GM11168 (cell line): ENCODE measurements at regions not wholly inside any gene's neighbourhood (a gene's known extent, or its start where the extent isn't known, plus 50 kb on each side); places are given as distances from the start of the nearest gene placed in this dataset.
"Not testable (repeated sequence)": the region's sequence is repeated elsewhere in the genome, so short reads cannot be mapped to it uniquely, and the experiment has no call there.

Experiments
- in situ Hi-C: fragments of 300-500 bp; cut with MboI; formaldehyde crosslinking; loops from one replicate; pipeline ENCODE4 v1.12.0; 2022; ENCODE audit warnings: low sequenced_read_pairs; ENCODE audit not compliant: unreplicated experiment

DNA sequence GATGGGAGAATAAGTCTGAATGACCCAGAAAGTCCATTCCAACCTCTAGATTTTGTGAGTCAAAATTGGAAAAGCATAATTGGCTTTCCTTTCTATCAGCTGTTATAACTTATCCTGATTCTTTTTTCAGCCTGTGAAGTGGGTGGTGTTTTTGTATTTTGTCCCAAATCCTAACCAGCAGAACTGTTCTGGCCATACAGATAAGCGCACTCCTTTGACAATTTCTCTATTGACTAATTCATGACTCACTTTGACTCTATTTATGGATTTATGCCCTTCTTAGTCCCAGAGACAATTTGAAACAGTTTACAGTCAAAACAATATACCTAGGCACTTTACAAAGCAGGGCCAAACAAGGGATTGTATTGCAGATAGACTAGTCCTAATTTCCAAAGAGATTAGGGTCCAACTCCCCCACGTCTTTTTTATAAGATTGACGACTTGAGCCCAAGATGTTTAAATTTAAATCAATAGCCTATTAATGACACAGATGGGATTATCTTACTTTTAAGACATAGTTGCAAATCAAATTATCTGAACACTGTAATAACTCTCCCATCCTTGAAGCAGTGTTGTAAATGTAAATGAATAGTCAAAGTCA lies 301.7 kb upstream of the SEMA6A start:
- in situ Hi-C loops = no loop called here

DNA sequence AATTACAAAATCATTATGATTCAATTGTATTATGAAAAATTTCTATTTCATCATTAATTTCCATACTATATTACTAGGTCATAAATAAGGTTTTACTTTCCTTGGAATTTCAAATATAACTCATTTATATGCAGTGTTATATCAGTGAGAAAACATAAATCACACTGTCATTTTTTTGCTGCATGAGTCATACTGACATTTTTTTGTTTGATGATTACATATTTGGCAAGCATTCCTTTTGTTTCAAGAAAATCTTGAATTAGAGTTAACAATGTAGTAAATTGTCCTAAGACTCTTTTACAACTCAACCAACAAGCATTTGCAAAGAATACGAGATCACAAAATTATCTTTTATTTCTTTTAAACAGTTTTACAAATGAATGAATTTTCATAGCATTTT lies 298.4 kb upstream of the SEMA6A start:
- in situ Hi-C loops = no loop called here

DNA sequence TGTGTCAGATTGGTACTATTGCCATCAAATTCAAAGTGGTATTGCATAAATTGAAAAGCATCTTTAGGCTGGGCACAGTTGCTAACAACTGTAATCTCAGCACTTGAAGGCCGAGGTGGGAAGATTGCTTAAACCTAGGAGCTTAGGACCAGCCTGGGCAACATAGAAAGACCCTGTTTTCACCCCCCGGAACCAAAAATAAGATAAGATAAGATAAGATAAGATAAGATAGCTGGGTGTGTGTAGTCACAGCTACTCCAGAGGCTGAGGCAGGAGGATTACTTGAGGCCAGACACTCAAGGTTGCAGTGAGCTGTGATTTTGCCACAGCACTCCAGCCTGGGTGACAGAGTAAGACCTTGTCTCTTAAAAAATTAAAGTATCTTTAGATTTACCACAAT lies 297.9 kb upstream of the SEMA6A start:
- in situ Hi-C loops = no loop called here

DNA sequence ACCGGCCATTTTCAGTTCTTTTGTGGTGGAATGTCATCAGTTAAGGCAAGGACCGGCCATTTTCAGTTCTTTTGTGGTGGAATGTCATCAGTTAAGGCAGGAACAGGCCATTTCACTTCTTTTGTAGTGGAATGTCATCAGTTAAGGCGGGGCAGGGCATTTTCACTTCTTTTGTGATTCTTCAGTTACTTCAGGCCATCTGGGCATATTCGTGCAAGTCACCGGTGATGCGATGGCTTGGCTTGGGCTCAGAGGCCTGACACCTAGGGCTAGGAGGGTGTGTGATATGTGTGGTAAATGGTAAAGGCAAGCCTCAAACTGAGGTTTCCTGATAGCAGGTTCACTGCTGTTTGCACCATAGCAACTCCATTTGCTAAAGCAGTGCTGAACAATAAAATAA lies 293.2 kb upstream of the SEMA6A start:
- in situ Hi-C loops = not testable (repeated sequence)

DNA sequence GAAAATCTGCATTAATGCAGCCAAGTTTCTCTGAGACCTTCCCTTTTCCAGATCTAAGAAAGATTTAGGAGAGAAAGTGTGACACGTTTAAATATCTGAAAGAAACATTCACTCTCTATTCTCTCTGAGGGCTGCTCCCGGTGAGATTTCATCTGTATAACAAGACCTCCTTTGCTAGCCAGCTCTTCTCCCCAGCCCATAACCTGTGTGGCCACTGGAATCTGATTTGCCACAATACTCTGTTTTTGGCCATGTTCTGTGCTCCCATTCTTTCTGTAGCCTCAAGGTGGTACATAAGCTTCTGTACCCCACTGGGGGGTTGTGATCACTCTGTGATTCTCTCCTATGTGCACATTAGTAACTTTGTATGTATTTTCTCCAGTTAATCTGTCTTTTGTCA lies 291.0 kb upstream of the SEMA6A start:
- in situ Hi-C loops = no loop called here

DNA sequence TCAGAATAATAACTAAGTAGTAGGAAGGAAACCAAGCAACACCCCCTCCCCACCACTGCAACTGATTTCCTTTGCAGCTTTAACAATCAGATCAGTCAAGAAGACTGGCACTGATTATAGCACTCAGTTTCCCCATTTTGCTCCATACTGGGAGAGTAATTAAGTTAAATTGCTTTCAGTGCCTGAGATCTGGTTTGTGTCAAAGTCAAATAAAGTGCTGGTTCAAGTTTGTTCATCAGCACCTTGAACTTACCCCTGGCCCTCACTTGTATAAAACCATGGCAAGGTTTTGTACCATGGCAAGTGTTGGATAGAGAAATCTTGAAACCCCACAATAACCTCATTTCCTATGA lies 290.2 kb upstream of the SEMA6A start:
- in situ Hi-C loops = no loop called here

DNA sequence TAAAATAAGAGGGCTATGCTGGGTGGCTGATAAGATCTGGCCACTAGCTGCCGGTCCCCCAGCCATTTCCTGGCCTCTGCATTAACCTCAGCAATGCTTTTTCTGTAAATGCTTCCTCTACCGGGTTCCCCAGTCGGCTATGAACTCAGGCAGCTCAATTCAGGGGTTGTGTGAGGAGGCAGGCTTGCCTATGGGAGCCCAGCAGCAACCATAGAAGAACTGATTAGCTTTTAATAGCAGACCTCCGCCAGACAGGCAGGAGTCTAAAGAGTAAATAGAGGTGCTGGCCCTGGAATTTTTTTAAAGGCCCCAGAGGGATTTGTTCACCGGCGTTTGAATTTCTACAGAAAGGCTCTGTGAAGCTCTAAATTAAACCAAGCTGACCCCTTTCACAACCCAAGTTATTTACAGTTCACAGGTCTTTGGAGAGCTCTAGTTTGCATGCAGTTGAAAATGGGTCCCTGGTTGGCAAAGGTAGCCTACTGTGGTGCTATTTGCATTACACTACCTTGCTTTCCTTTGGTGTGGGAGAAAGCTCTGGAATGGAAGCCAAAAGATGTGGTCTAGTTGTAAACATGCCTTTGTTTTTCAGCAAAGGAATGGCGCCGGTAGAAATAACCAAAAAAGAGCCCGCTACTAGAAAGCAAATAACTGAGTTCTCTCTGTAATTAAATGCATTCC lies 289.7 kb upstream of the SEMA6A start:
- in situ Hi-C loops = no loop called here

DNA sequence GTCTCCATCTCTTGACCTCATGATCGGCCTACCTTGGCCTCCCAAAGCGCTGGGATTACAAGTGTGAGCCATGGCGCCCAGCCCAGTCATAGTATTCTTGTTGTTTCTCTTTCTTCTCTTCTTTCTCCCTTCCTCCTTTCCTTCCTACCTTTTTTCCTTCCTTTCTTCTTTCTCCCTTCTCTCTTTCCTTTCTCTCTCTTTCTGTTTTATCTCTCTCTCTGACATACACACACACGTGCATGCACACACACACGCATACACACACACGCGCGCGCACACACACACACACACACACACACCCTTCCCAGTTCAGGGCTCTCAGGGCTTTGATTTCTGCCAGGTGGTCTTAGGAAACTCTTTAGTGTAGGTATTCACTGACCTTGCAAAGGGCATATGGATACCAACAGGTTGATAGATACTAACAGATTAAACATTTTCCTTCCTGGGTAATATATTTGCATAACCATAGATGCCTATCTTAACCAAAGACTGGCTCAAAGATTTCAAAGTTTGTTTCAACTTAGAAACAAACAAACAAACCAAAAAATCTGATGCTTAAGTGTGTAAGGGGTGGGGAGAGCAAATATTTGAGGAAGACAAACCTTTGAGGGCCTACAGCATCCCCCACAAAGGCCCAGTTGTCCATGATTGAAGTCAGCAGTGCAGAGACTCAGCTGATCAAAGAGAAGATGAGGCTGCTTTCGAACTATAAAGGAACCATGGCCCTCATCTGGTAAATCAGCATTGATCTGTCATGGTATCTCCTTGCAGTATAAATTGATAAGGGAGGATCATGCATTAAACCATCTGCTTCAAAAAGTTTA lies 288.2 kb upstream of the SEMA6A start:
- in situ Hi-C loops = no loop called here

DNA sequence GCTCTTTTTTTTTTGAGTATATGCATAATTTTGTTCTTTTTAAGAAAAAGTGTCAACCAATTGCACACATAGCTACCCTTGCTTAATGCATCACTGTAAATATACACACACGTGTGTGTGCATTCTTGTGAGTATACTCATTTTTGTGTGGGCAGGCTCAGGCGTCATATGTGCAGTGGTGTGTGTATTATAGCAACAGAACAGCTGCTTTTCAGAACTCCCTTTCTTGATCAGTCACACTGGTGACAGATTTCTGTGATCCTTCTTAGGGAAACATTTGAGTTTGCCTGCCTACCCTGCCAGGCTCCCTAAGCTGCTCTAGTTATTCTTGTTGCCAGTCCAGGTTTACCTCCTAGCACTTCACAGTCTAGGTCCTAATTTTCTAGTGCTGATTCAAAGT lies 287.0 kb upstream of the SEMA6A start:
- in situ Hi-C loops = no loop called here

DNA sequence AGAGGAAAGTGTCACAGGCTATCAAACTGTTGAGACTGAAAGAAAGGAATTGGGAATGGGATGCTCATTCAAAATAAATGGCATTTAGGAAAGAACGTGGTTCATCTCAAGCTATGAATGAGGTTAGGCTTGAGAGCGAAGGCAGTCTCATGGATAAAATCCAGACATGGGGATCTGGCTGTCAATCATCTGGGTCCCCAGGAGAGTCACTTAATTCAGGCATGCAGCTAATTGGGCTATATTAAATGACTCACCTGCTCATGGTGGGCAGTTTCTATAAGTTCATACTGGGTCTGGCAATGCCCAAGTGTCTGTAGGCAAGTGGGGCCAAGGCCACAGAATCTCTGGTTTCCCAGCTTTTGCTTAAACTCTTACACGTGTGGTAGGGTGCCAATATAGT lies 286.5 kb upstream of the SEMA6A start:
- in situ Hi-C loops = no loop called here

DNA sequence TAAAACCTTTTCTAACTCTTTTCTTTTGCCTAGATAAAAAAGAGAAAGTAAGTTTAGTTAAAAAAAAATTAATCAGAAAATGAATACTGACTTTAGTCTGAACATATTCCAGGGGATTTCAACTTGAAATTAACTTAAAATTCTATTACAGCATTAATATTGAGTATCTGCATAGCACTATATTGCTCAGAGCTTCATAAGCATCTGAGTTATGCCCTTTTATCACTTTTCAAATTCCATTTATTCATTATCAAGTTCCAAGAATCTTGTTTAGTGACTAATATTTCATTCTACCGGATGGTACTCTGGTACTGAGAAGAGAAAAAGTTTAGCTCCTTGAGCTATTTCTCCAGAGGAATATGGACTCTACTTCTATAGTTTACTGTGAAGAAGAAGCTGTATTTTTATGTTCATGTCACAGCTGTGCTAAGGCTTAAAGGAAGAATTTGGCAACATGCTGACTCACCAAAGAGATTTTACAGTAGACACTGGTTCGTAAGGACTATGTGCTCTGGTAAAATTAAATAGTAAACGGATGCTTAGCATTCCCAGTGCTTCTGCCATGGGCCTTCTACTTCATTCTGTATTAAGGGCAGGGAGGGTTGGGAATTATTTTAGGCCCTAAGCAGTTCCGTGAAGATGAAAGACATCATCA lies 285.2 kb upstream of the SEMA6A start:
- in situ Hi-C loops = no loop called here

DNA sequence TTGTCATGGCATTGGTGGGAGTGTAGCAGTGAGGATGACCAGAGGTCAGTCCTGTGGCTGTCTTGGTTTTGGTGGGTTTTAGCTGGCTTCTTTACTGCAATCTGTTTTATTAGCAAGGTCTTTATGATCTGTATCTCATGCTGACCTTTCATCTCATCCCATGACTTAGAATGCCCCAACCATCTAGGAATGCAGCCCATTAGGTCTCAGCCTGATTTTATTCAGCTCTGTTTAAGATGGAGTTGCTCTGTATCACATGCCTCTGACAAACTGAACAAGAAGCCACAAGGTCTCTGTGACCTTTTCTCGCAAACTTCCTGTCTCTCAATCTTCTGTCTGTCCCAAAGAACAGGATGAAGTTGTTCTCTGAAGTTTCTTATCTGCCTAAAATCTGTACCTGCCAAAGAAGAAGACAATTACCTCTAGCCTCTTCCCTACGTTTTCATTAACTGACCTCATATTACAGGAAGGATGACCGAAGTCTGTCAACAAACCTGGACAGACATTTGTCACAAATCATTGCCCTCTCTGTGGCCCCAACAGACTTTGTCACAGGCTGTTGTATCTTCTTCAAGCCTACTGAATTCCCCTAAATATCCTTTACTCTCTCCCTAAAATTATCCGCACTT lies 284.2 kb upstream of the SEMA6A start:
- in situ Hi-C loops = no loop called here

DNA sequence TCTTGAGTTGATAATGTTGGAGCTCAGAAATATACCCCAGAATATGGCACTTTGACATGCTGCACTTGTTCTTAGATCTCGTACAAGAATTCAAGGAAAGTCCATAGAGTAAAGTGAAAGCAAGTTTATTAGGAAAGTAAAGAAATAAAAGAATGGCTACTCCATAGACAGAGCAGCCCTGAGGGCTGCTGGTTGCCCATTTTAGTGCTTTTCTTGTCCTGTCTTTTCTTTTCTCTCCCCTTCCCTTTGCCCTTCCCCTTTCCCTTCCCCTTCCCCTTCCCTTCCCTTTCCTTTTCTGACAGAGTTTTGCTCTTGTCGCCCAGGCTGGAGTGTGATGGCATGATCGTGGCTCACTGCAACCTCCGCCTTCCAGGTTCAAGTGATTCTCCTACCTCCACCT lies 283.4 kb upstream of the SEMA6A start:
- in situ Hi-C loops = not testable (repeated sequence)

DNA sequence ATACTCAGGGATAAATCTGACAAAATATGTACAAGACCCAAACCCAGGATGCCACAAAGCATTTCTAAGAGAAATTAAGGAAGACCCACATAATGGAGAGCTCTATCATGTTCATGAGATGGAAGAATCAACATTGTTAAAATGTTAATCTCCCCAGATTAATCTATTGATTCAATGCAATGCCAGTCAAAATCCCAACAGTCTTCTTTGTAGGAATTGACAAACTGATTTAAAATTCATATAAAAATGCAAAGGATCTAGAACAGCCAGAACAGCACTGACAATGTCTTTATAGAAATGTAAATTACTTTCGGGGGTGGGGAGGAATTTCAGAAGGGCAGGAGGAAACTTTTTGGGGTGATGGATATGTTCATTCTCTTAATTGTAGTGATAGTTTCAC lies 281.6 kb upstream of the SEMA6A start:
- in situ Hi-C loops = no loop called here

DNA sequence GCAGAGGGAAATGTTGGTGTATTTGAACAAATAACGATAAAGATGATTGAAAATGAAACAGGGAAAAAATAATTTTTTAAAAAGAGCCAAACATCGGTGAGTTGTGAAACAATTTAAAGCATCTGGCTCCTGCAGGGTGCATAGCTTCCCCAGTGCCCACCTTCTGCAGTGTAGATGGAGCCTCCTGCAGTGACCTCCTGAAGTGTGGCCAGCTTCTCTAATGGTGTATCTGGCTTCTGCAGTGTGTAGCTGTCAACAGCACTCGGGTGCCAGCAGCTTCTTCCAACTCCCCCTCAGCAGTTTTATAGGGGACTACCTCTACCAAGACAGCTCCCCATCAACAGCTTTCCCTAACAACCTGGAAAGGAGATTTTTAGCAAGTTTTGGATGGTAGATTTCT lies 279.4 kb upstream of the SEMA6A start:
- in situ Hi-C loops = no loop called here

DNA sequence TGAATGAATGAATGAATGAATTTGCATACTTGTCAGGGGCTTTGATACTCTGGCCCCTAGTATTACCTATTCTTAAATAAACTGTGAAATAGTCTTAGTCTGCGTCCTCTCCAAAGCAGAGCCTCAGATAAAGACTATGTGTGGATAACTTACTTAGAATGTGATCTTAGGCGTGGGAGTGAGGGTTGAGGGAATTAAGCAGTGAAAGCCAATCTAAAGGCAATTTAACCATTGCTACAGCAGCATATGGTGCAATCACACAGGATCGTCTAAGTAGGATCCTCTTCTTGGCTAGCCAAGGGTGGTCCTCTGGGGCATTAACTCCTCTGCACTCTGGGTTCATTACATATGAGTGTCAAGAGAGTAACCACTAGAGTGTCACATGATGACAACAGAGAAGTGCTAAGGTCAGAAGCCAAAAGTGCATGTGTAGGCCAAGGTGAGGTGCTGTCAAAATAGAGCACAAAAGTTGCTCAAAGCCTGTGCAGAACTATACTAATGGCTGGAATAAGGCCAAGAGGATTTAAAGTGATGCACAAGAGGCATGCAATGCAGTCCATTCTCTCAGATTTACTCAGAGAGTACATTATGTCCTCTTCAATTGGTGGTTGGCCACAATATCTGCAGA lies 274.4 kb upstream of the SEMA6A start:
- in situ Hi-C loops = no loop called here

DNA sequence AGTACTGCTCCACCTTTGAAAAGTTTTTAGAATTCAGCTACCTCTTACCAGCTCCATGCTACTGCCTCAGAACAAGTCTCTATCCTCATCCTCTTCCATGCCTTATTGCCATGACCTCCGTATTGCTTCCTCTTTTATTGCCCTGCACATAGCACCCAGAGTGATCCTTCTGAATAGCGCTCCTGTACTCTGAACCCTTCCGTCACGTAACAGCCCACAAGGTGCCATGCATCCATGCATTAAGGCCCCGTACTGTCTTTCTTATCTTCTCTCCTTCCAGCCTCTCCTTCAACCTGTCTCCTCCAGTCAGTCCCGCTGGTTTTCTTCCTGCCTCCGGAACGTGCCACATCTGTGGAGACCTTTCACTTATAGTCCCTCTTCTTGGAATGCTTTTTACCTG lies 273.3 kb upstream of the SEMA6A start:
- in situ Hi-C loops = no loop called here

DNA sequence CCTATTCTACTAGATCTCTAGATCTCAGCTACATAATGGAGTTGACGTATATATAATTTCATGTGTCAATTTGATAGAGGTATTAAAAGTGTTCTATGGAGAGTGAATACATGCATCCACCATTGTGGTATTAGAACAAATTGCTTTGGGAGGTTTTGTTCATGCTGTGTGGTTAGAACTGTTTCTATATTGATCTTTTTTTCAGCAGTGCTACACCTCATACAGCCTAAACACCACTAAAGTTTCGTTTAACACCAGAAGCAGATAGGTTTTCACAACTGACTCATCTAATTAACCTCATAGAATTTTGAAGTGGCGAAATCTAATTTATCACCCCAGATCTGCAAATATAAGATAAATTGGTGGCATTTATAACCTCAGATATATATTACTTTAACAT lies 269.4 kb upstream of the SEMA6A start:
- in situ Hi-C loops = no loop called here

DNA sequence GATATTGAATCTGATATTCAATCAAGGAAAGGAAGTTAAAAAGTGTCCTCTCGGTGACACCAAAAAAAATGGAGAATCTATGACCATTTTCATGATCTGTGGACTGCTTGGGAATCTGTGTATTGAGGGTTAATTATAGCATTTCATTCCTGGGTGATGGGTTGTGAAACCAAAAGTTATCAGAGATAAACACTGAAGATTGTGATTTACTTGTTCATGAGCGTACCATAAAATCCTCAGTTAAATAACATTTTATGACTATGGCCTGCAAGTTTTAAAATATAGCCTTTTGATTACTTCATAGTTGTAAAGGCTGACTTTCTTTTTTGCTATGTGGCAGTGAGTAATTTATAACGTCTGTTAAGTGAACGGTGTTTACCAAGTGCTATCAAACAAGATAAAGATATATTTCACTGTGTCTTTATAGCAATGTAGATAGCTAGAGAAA lies 267.9 kb upstream of the SEMA6A start:
- in situ Hi-C loops = no loop called here

DNA sequence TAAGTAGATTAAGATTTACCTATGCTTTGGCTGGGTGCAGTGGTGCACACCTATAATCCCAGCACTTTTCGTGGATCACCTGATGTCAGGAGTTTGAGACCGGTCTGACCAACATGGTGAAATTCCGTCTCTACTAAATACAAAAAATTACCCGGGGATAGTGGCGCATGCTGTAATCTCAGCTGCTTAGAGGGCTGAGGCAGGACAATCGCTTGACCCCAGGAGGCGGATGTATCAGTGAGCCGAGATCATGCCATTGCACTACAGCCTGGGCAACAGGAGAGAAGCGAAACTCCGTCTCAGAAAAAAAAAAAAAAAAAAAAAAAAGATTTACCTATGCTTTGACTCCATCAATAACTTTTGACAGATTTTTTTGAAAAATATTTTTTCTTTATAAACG lies 267.1 kb upstream of the SEMA6A start:
- in situ Hi-C loops = no loop called here
